ENCODE measurements at regions not wholly inside any gene's neighbourhood (a gene's known extent, or its start where the extent isn't known, plus 50 kb on each side); places are given as distances from the start of the nearest gene placed in this dataset.

- TF ChIP-seq EZH2 (IDR thresholded peaks at IDR 0.05; ENCODE audit: low read depth, unreplicated experiment) (no peak), CTCF (conservative IDR thresholded peaks at IDR 0.05; ENCODE audit: low read depth in 2 of 2) (no peak), REST (IDR thresholded peaks at IDR 0.05; ENCODE audit: unreplicated experiment) (no peak), POLR2AphosphoS5 (IDR thresholded peaks at IDR 0.05; ENCODE audit: low read depth) (no peak)
Measured at GRCh38 chr5:28329176-28329575, 1290.8 kb upstream of the CDH9 start.

Measured in GM23338 (cell line).